Stimulated activated naive CD4-positive, alpha-beta T cell treated with Interleukin-2 at 50 U/mL for 16 hours (primary cell): ENCODE measurements at regions not wholly inside any gene's neighbourhood (a gene's known extent, or its start where the extent isn't known, plus 50 kb on each side); places are given as distances from the start of the nearest gene placed in this dataset.
"Not testable (repeated sequence)": the region's sequence is repeated elsewhere in the genome, so short reads cannot be mapped to it uniquely, and the experiment has no call there.

Experiments
- DNase-seq: peaks from one replicate; lab custom pipeline; 2025; lab: John Stamatoyannopoulos, UW

- no peak for DNase-seq
These were observed 127.9 kb upstream of the SGCD start for GRCh38 chr5:156199045-156199444.

DNA sequence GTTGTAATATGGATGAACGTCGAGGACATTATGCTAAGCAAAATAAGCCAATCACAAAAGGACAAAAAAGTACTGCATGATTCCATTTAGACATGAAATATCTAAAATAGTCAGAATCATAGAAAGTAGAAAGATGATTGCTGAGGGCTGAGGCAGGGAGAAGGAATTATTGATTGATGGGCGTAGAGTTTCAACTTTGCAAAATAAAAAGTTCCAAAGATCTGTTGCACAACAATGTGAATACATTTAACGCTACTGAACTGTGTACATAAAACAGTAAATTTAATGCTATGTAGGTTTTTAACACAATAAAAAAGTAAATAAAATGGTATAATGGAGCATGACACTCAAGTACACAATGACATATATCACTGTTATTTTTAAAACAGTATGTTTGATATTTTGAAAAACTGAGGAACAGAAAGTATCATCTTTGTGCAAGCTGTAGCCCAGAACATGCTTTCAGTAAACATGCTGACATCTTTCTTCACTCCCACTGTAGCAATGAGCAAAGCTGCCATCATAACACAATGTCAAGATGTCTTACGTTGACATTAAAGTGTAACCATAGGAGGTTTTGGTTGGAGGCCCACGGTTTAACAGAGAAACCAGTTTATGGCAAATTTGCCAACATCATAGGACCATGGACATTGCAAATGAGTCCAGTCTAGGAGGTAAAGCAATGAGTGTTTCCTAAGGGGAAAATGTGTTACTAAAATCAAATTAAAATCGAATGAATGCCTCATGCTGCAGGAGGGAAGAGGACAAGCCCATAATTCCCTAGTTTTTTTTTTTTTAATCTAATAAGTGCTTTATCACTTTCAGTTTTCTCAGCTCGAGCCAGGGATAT, 125.8 kb upstream of the SGCD start:
- DNase-seq = no peak

DNA sequence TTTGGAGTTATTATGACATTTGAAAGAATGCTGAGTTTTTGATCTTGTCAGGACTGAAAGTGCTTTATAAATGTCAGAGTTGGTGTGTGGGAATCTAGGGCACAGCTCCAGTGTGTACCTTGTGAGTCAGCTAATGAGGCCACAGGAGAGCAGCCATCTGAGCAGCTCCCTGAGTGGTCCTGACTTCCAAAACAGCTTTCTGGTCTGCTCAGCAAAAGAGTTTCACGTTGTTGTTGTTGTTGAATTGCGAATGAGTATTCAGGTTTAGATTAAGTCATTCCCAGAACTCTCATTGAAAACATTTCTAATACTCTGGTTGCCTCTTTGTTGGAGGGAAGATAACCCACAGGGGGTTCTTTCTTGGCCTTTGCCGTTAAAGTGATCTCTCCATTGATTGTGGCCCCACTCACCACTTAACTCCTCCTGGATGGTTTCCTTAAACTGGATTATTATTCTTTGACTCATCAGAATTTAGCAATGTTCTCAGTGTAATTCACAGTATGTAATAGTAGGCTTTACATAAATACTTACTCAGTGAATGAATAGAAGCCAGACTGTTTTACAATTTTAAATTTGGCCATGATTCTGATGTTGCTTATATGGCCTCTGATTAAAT, 125.1 kb upstream of the SGCD start:
- no peak for DNase-seq

GRCh38 chr5:156208271-156208670, 118.7 kb upstream of the SGCD start:
- no peak for DNase-seq

GRCh38 chr5:156218367-156219158, 108.4 kb upstream of the SGCD start:
- no peak for DNase-seq

DNA sequence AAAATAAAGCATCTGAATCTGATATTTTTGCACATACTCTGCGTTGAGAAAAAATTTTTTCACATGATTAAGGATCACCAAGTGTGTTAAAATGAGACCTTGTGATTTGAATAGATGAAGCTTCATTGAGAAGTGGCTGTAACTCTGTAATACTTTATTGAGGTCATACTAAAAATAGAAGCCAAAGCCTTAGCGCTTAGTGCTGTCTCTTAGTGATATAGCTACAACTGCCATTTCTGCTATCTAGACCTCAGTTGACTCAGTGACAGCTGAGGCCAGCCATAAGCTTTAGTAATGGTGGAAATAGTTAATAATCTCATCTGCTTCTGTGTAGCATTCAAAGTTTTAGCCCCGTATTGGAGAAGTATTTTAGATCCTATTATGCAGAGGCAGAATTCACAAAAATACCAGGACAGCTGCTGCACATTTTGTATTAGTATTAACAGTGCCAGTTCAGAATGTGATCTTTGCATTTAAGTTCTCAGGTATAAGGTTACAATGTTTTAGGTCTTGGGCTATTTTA, 107.4 kb upstream of the SGCD start:
- DNase-seq = no peak

DNA sequence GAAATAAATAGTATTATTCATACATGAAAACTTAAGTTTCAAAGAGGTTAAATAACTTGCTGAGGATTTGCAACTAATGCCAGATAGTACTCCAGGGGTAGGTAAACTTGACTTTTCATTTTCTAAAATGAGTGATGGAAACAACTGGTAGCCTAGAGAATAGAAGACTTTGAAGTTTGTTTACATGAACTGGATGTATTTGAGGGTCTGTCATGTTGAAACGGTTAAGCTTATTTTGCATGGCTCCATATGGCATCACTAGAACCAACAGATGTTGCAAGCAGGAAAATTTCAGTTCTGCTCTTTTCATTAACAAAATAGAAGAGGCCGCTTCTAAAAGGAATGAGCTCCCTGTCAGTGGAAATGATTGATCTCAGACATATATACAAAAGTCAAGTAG, 105.1 kb upstream of the SGCD start:
- DNase-seq = no peak

- no peak for DNase-seq
These were observed 103.4 kb upstream of the SGCD start for GRCh38 chr5:156223547-156223946.

DNA sequence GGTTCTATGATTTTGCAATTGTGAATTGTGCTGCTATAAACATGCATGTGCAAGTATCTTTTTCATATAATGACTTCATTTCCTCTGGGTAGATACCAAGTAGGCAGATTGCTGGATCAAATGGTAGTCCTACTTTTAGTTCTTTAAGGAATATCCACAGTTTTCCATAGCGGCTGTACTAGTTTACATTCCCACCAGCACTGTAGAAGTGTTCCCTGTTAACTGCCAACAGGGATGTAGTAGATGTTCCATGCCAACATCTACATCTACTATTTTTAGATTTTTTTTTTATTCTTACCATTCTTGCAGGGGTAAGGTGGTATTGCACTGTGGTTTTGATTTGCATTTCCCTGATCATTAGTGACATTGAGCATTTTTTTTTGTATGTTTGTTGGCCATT, 100.5 kb upstream of the SGCD start:
- DNase-seq = not testable (repeated sequence)

- DNase-seq = no peak
These were observed 96.1 kb upstream of the SGCD start for GRCh38 chr5:156230887-156231286.

GRCh38 chr5:156232251-156232869, 94.6 kb upstream of the SGCD start:
- DNase-seq = no peak

DNA sequence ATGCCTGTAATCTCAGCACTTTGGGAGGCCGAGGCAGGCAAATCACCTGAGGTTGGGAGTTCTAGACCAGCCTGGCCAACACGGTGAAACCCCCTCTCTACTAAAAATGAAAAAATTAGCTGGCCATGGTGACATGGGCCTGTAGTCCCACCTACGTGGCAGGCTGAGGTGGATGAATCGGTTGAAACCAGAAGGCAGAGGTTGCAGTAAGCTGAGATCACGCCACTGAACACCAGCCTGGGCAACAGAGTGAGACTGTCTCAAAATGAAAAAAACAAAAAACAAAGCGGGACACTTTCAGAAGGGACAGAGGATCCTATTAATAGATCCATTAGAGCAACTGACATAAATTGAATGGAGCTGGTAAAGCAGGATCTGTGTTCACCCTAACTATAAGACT, 89.6 kb upstream of the SGCD start:
- no peak for DNase-seq

DNA sequence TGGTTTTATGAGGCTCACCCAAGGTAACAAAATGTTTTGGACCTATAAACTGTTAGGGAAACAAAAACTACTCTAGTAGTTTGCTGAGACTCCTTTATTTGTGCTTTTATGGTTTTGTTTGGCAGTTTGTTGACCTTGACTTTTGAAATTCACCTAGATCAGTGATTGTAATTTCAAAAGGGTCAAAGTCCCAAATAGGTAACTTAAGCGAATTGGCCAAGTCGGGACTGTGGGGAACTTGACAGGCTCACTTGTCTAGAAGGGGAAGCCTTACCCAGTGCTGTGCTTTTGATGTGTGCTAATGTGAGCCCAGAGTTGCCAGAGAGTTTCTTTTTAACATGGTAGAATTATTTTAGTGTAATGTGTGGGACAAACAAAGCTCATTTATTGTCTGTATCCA, 87.2 kb upstream of the SGCD start:
- no peak for DNase-seq

GRCh38 chr5:156240414-156240813, 86.5 kb upstream of the SGCD start:
- no peak for DNase-seq

DNA sequence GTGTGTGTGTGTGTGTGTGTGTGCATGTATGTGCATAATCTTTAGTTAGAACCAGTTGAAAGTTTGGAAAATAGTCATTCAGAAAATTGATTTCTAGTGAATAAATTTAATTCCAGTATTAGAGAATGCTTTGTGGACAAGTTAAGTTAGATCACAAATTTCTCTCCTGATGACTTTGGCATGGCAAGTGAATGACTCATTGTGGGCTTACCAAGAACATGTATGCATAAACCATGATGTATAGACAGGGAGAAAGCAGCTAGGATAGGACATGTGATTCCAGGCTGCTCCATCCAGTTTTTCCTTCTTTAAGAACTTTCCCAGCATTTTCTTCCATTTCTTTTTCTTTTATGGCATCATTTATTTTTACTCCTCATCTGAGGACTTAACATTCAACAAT, 85.7 kb upstream of the SGCD start:
- DNase-seq = no peak

- no peak for DNase-seq
These were observed 81.1 kb upstream of the SGCD start for GRCh38 chr5:156245895-156246294.

GRCh38 chr5:156251076-156251475, 75.9 kb upstream of the SGCD start:
- no peak for DNase-seq

DNA sequence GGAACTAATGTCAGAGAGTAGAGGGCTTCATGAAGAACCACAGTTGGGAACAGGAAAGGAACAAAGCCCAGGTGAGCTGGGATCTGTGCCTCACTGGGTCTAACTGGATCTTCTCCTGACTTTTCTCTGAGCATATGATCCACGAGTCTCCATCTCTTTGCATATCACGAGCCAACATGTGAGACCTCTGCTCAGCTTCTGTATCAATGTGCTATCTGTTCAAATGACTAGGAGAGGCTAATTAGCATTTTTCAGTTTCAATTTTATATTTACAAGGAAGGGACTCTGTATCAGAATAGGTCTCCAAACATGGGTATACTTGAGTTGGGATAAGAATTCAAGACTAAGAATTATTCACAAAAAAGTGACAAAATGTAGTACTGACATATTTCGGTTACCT, 73.8 kb upstream of the SGCD start:
- DNase-seq = no peak

GRCh38 chr5:156254196-156254595, 72.8 kb upstream of the SGCD start:
- no peak for DNase-seq

GRCh38 chr5:156256642-156257041, 70.3 kb upstream of the SGCD start:
- no peak for DNase-seq

DNA sequence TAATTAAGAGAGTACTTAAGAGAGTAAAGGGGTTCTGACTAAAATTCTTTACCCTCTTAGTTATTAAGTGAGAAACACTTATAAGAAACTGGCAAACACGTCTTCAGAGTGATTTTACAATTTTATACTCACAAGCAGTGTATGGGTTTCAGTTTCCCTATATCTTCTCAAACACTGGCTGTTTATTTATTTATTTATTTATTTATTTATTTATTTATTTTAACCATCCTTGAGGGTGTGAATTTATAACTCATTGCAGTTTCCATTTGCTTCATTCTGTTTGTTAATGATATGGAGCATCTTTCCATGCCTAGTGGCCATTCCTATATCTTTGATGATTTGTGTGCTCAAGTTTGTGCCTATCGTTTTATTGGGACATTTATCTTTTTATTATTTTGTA, 68.0 kb upstream of the SGCD start:
- no peak for DNase-seq

DNA sequence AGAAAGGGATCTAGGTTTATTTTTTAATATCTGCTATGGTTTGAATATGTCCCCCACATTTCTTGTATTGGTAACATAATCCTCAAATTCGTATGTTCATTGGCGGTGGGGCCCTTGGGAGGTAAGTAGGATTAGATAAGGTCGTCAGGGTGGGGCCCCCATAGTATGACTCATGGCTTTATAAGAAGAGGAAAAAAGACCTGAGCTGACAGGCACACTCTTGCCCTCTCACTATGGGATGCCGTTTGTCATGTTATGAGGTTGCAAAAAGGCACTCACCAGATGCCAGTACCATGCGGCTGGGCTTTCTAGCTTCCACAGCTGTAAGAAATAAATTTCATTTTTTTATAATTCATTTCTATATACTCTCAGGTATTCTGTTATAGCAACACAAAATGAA, 67.3 kb upstream of the SGCD start:
- no peak for DNase-seq
